Renal pelvis (tissue), 1 donor: ENCODE measurements at regions not wholly inside any gene's neighbourhood (a gene's known extent, or its start where the extent isn't known, plus 50 kb on each side); places are given as distances from the start of the nearest gene placed in this dataset.
"Not testable (repeated sequence)": the region's sequence is repeated elsewhere in the genome, so short reads cannot be mapped to it uniquely, and the experiment has no call there.

ENCODE experiments used
- DNase-seq: peaks from one replicate; pipeline ENCODE4 v3.0.0-alpha.2; 2013

GRCh38 chr17:13785981-13786598 is 184.4 kb upstream of the HS3ST3A1 start:
- no peak for DNase-seq

GRCh38 chr17:13787636-13788035 is 185.9 kb upstream of the HS3ST3A1 start:
- no peak for DNase-seq

GRCh38 chr17:13788385-13788784 is 186.7 kb upstream of the HS3ST3A1 start:
- no peak for DNase-seq

- no peak for DNase-seq
Measured at GRCh38 chr17:13792314-13792713, 190.6 kb upstream of the HS3ST3A1 start.

GRCh38 chr17:13793951-13794350 is 192.2 kb upstream of the HS3ST3A1 start:
- no peak for DNase-seq

- no peak for DNase-seq
Measured at GRCh38 chr17:13797863-13798262, 196.1 kb upstream of the HS3ST3A1 start.

- DNase-seq: no peak
Measured at GRCh38 chr17:13806092-13806491, 204.4 kb upstream of the HS3ST3A1 start.

GRCh38 chr17:13807103-13807502 is 205.4 kb upstream of the HS3ST3A1 start:
- no peak for DNase-seq

- DNase-seq: no peak
Measured at GRCh38 chr17:13812350-13812749, 210.6 kb upstream of the HS3ST3A1 start.

- no peak for DNase-seq
Measured at GRCh38 chr17:13813347-13814240, 211.9 kb upstream of the HS3ST3A1 start.

- no peak for DNase-seq
Measured at GRCh38 chr17:13822700-13823099, 221.0 kb upstream of the HS3ST3A1 start.

GRCh38 chr17:13825526-13826040 is 223.9 kb upstream of the HS3ST3A1 start:
- no peak for DNase-seq

- DNase-seq: no peak
Measured at GRCh38 chr17:13827118-13827517, 225.4 kb upstream of the HS3ST3A1 start.

GRCh38 chr17:13833921-13834320 is 232.2 kb upstream of the HS3ST3A1 start:
- no peak for DNase-seq

- no peak for DNase-seq
Measured at GRCh38 chr17:13835151-13835550, 233.4 kb upstream of the HS3ST3A1 start.

- no peak for DNase-seq
Measured at GRCh38 chr17:13837417-13837816, 231.9 kb upstream of the COX10 start.

- no peak for DNase-seq
Measured at GRCh38 chr17:13840254-13840653, 229.1 kb upstream of the COX10 start.

GRCh38 chr17:13843862-13844635 is 225.3 kb upstream of the COX10 start:
- DNase-seq: no peak

- DNase-seq: no peak
Measured at GRCh38 chr17:13851889-13852288, 217.4 kb upstream of the COX10 start.

- not testable (repeated sequence) for DNase-seq
Measured at GRCh38 chr17:13855730-13856129, 213.6 kb upstream of the COX10 start.

- DNase-seq: no peak
Measured at GRCh38 chr17:13862346-13862745, 207.0 kb upstream of the COX10 start.

GRCh38 chr17:13863436-13863835 is 205.9 kb upstream of the COX10 start:
- no peak for DNase-seq
